T-cell (primary cell): ENCODE measurements at regions not wholly inside any gene's neighbourhood (a gene's known extent, or its start where the extent isn't known, plus 50 kb on each side); places are given as distances from the start of the nearest gene placed in this dataset.

Source experiments
- ATAC-seq, 4 experiments: fragments of 200-7000 bp in 3 of 4; fragments of 150-1000 bp in 1 of 4; cut with Tn5 transposase; replicated peaks in 1 of 4; 1 replicate in 3 of 4; 2 replicates in 1 of 4; pipeline ENCODE4 v1.10.0; 2021; ENCODE audit warnings: moderate library complexity in 3 of 4, mild to moderate bottlenecking in 2 of 4, moderate number of reproducible peaks in 1 of 4
- CTCF ChIA-PET, 2 donors: fragments of 300-600 bp; sonication (Branson Sonifier 250); formaldehyde crosslinking; loops; one replicate each; lab custom pipeline; 2022; ENCODE audit warnings: antibody characterized with exemption in 2 of 2; lab: Charles Lee
- POLR2A ChIA-PET, 2 donors: fragments of 300-600 bp; sonication (Branson Sonifier 250); formaldehyde crosslinking; loops; one replicate each; lab custom pipeline; 2022; ENCODE audit warnings: antibody characterized with exemption in 2 of 2; lab: Charles Lee
- DNase-seq, 35 experiments: peaks; one replicate each; pipeline versions ENCODE4 v3.0.0 to v3.0.0-alpha.2; 2013 to 2023
- H3K27ac ChIP-seq: one replicate; pipeline ENCODE4 v1.5.1; 2013; ENCODE audit warnings: low read length
- H3K27me3 ChIP-seq, 2 experiments: replicated peaks in 1 of 2; 1 replicate in 1 of 2; 2 replicates in 1 of 2; pipeline versions ENCODE4 v1.6.1 to v1.7.0; 2013; ENCODE audit warnings: low read length in 1 of 2, mixed read lengths in 1 of 2; ENCODE audit not compliant: control insufficient read depth in 2 of 2, insufficient read depth in 2 of 2; ENCODE audit errors: extremely low read depth in 1 of 2
- H3K36me3 ChIP-seq, 2 donors: 1 replicate in 1 of 2; 2 replicates in 1 of 2; pipeline versions ENCODE4 v1.6.1 to v1.7.0; 2013; ENCODE audit warnings: low read length in 1 of 2; ENCODE audit not compliant: control insufficient read depth in 2 of 2, insufficient read depth in 1 of 2; ENCODE audit errors: extremely low read depth in 1 of 2
- H3K4me1 ChIP-seq, 2 experiments: 1 replicate in 1 of 2; 2 replicates in 1 of 2; pipeline versions ENCODE4 v1.6.1 to v1.7.0; 2013; ENCODE audit warnings: low read length in 2 of 2, mixed read lengths in 1 of 2; ENCODE audit not compliant: insufficient read depth in 2 of 2, control insufficient read depth in 1 of 2; ENCODE audit errors: extremely low read depth in 1 of 2
- H3K4me3 ChIP-seq, 2 donors: 1 replicate in 1 of 2; 2 replicates in 1 of 2; pipeline versions ENCODE4 v1.5.1 to v1.7.0; 2013; ENCODE audit warnings: mild to moderate bottlenecking in 2 of 2, low read length in 1 of 2, moderate library complexity in 1 of 2; ENCODE audit not compliant: control insufficient read depth in 1 of 2; ENCODE audit errors: extremely low read depth in 1 of 2
- H3K9me3 ChIP-seq: 2 replicates; pipeline ENCODE4 v1.7.0; 2013
- H3K27ac Mint-ChIP-seq, 2 donors: one replicate each; pipeline ENCODE4 v1.8.0; 2020 to 2021; ENCODE audit warnings: mild to moderate bottlenecking in 2 of 2, mixed read lengths in 2 of 2
- H3K27me3 Mint-ChIP-seq, 2 donors: one replicate each; pipeline ENCODE4 v1.8.0; 2021 to 2022; ENCODE audit warnings: mixed read lengths in 2 of 2
- H3K36me3 Mint-ChIP-seq: one replicate; pipeline ENCODE4 v1.8.0; 2021; ENCODE audit warnings: mixed read lengths
- H3K4me1 Mint-ChIP-seq, 3 donors: one replicate each; pipeline ENCODE4 v1.8.0; 2020 to 2022; ENCODE audit warnings: mixed read lengths in 3 of 3, mild to moderate bottlenecking in 1 of 3
- H3K4me3 Mint-ChIP-seq, 3 donors: one replicate each; pipeline ENCODE4 v1.8.0; 2020 to 2022; ENCODE audit warnings: mild to moderate bottlenecking in 3 of 3, mixed read lengths in 3 of 3, moderate library complexity in 3 of 3
- H3K9me3 Mint-ChIP-seq, 3 donors: one replicate each; pipeline ENCODE4 v1.8.0; 2020 to 2022; ENCODE audit warnings: mixed read lengths in 3 of 3
- WGBS: methylation state at CpG from one replicate; pipeline ENCODE4 v1.1.5; 2013; ENCODE audit warnings: missing lambda C conversion rate; ENCODE audit not compliant: insufficient coverage; 5-methylcytosine and 5-hydroxymethylcytosine counted together

DNA sequence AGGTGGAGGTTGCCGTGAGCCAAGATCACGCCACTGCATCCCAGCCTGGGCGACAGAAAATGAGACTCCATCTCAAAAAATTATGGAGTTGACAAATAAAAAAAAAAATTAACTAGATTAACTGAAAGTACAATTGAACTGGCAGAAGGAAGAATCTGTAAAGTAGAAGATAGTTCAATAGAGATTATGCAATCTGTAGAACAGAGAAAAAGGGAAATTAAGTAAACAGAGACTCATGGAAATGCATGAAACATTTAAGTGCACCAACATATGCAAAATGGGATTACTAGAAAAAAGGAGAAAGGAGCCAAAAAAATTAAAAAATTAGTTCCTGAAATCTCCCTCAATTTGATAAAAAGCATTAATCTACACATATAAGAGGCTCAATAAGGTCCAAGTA is 188.8 kb upstream of the KHDRBS2 start:
- no peaks in the 10 kb centered on the region for H3K4me1 Mint-ChIP-seq
- POLR2A ChIA-PET = no interaction called here
- Histone ChIP-seq H3K9me3 (no peaks in the 10 kb centered on the region), H3K36me3 (no peaks in the 10 kb centered on the region), H3K4me3 (no peak overlapping the region), H3K27ac (no peak overlapping the region), H3K4me1 (no peaks in the 10 kb centered on the region), H3K27me3 (no peaks in the 10 kb centered on the region)
- H3K27me3 Mint-ChIP-seq = no peaks in the 10 kb centered on the region
- no peaks in the 10 kb centered on the region for H3K36me3 Mint-ChIP-seq
- DNase-seq (no peak), ATAC-seq (no peak)
- CTCF ChIA-PET = no interaction called here
- WGBS = no CpG with 5 or more reads among the region's 3 CpGs
- no peak overlapping the region for H3K27ac Mint-ChIP-seq
- H3K9me3 Mint-ChIP-seq = peaks cover 0 to 25% (median 6%) of the 10 kb centered on the region in 3 donors
- no peak overlapping the region for H3K4me3 Mint-ChIP-seq

- H3K4me3 Mint-ChIP-seq = no peak overlapping the region
- ChIA-PET POLR2A (no interaction called here), CTCF (no interaction called here)
- Histone ChIP-seq H3K27me3 (no peaks in the 10 kb centered on the region), H3K9me3 (no peaks in the 10 kb centered on the region), H3K4me1 (no peaks in the 10 kb centered on the region), H3K27ac (no peak overlapping the region), H3K36me3 (no peaks in the 10 kb centered on the region), H3K4me3 (no peak overlapping the region)
- H3K27ac Mint-ChIP-seq = no peak overlapping the region
- DNase-seq = no peak
- no peaks in the 10 kb centered on the region for H3K36me3 Mint-ChIP-seq
- peaks cover 11 to 19% (median 12%) of the 10 kb centered on the region in 3 donors for H3K9me3 Mint-ChIP-seq
- H3K4me1 Mint-ChIP-seq = no peaks in the 10 kb centered on the region
- 45% methylated on average over 2 of the region's 2 CpGs for WGBS
- no peaks in the 10 kb centered on the region for H3K27me3 Mint-ChIP-seq
- ATAC-seq = no peak
Measured at GRCh38 chr6:62466607-62467006, 180.6 kb upstream of the KHDRBS2 start.

GRCh38 chr6:62465206-62465605 is 179.2 kb upstream of the KHDRBS2 start:
- Mint-ChIP-seq H3K9me3 (peaks cover 11 to 13% (median 12%) of the 10 kb centered on the region in 3 donors), H3K27me3 (no peaks in the 10 kb centered on the region), H3K4me1 (no peaks in the 10 kb centered on the region), H3K4me3 (no peak overlapping the region), H3K36me3 (no peaks in the 10 kb centered on the region), H3K27ac (no peak overlapping the region)
- no peak for ATAC-seq
- H3K4me1 ChIP-seq = no peaks in the 10 kb centered on the region
- no peak overlapping the region for H3K4me3 ChIP-seq
- ChIA-PET POLR2A (no interaction called here), CTCF (no interaction called here)
- no peaks in the 10 kb centered on the region for H3K27me3 ChIP-seq
- no peaks in the 10 kb centered on the region for H3K36me3 ChIP-seq
- H3K9me3 ChIP-seq = no peaks in the 10 kb centered on the region
- no peak for DNase-seq
- no peak overlapping the region for H3K27ac ChIP-seq
- 71% methylated on average over 1 of the region's 2 CpGs for WGBS

DNA sequence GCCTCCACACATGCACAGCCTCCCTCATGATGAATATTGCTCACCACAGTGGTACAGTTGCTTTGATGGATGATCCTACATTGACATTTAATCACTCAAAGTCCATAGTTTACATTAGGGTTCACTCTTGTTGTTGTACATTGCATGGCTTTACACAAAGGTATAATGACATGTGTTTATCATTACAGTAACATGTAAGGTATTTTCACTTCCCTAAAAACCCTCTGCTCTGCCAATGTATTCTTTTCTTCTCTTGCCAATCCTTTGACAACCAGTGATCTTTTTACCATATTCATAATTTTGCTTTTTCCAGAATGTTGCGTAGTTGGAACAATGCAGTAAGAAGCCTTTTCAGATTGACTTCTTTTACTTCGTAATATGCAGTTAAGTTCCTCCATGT is 166.6 kb upstream of the KHDRBS2 start:
- ATAC-seq (no peak), DNase-seq (no peak)
- whole genome bisulfite sequencing = no CpG with 5 or more reads among the region's 2 CpGs
- ChIA-PET CTCF (no interaction called here), POLR2A (no interaction called here)
- Mint-ChIP-seq H3K9me3 (peaks cover 13 to 26% (median 14%) of the 10 kb centered on the region in 3 donors), H3K27me3 (no peaks in the 10 kb centered on the region), H3K36me3 (no peaks in the 10 kb centered on the region), H3K27ac (no peak overlapping the region), H3K4me3 (no peak overlapping the region), H3K4me1 (no peaks in the 10 kb centered on the region)
- Histone ChIP-seq H3K27me3 (no peaks in the 10 kb centered on the region), H3K9me3 (no peaks in the 10 kb centered on the region), H3K4me3 (no peak overlapping the region), H3K36me3 (no peaks in the 10 kb centered on the region), H3K27ac (no peak overlapping the region), H3K4me1 (no peaks in the 10 kb centered on the region)

GRCh38 chr6:62446647-62447316 is 160.8 kb upstream of the KHDRBS2 start:
- ATAC-seq (no peak), DNase-seq (no peak)
- CTCF ChIA-PET = no interaction called here
- no peaks in the 10 kb centered on the region for H3K4me1 Mint-ChIP-seq
- H3K9me3 ChIP-seq = no peaks in the 10 kb centered on the region
- no peaks in the 10 kb centered on the region for H3K36me3 Mint-ChIP-seq
- H3K27ac Mint-ChIP-seq = no peak overlapping the region
- no peaks in the 10 kb centered on the region for H3K27me3 Mint-ChIP-seq
- H3K27ac ChIP-seq = no peak overlapping the region
- WGBS = no CpG with 5 or more reads among the region's 2 CpGs
- H3K4me3 ChIP-seq = no peak overlapping the region
- POLR2A ChIA-PET = no interaction called here
- H3K27me3 ChIP-seq = no peaks in the 10 kb centered on the region
- no peak overlapping the region for H3K4me3 Mint-ChIP-seq
- no peaks in the 10 kb centered on the region for H3K4me1 ChIP-seq
- H3K9me3 Mint-ChIP-seq = peaks cover 7 to 18% (median 11%) of the 10 kb centered on the region in 3 donors
- H3K36me3 ChIP-seq = no peaks in the 10 kb centered on the region

DNA sequence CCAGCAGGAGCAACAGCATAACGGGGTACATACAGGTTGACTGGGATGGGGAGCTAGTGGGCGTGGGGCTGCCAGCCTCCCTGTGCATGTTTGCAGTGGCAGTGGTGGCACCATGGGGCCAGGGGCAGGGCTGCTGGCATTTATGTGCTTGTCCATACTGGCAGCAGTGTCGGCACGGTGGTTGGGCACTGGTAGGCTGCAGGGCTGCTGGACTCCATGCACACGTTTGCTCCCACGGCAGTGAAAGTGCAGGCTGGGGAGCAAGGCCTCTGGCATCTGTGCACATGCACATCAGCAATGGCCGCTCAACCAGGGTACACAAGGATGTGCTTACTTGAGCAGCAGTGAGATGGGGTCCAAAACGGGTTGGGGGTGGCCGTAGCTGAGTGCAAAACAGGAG is 159.5 kb upstream of the KHDRBS2 start:
- H3K9me3 ChIP-seq = no peaks in the 10 kb centered on the region
- H3K27me3 ChIP-seq = no peaks in the 10 kb centered on the region
- no peaks in the 10 kb centered on the region for H3K4me1 Mint-ChIP-seq
- H3K36me3 ChIP-seq = no peaks in the 10 kb centered on the region
- WGBS = 82% methylated on average over 8 of the region's 9 CpGs
- H3K36me3 Mint-ChIP-seq = no peaks in the 10 kb centered on the region
- H3K9me3 Mint-ChIP-seq = peaks cover 8 to 22% (median 10%) of the 10 kb centered on the region in 3 donors
- no peak overlapping the region for H3K4me3 ChIP-seq
- no peaks in the 10 kb centered on the region for H3K27me3 Mint-ChIP-seq
- CTCF ChIA-PET = no interaction called here
- no peak overlapping the region for H3K4me3 Mint-ChIP-seq
- H3K4me1 ChIP-seq = no peaks in the 10 kb centered on the region
- no peak overlapping the region for H3K27ac Mint-ChIP-seq
- ATAC-seq (no peak), DNase-seq (peak in 1 of 35 experiments; percentile 3)
- POLR2A ChIA-PET = no interaction called here
- no peak overlapping the region for H3K27ac ChIP-seq

DNA sequence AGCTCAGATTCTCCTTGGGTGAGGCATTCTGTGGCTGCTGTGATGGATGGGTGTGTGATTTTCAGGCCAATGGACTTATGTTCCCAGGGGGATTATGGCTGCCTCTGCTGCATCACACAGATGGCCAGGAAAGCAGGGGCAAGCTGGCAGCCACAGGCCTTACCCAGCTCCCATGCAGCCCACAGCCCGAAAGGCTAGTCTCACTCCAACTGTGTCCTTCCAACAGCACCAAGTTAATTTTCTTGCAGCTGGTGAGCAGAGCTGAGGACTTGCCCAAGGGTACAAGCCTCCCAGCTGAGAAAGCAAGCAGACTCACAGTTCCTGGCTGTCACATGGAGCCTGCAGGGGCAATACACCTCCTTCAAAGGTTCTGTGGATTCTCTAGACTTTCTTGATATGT is 155.2 kb upstream of the KHDRBS2 start:
- CTCF ChIA-PET = no interaction called here
- Histone ChIP-seq H3K27me3 (no peaks in the 10 kb centered on the region), H3K27ac (no peak overlapping the region), H3K4me3 (no peak overlapping the region), H3K9me3 (no peaks in the 10 kb centered on the region), H3K4me1 (no peaks in the 10 kb centered on the region), H3K36me3 (no peaks in the 10 kb centered on the region)
- DNase-seq (peak in 1 of 35 experiments; percentile 10), ATAC-seq (no peak)
- Mint-ChIP-seq H3K9me3 (peaks cover 23 to 40% (median 24%) of the 10 kb centered on the region in 3 donors), H3K4me1 (no peaks in the 10 kb centered on the region), H3K36me3 (no peaks in the 10 kb centered on the region), H3K27me3 (no peaks in the 10 kb centered on the region), H3K4me3 (no peak overlapping the region), H3K27ac (no peak overlapping the region)
- WGBS = no CpG with 5 or more reads among the region's 1 CpG
- POLR2A ChIA-PET = no interaction called here
